ENCODE measurements at regions not wholly inside any gene's neighbourhood (a gene's known extent, or its start where the extent isn't known, plus 50 kb on each side); places are given as distances from the start of the nearest gene placed in this dataset.

- no peak for TF ChIP-seq BRCA1 (IDR thresholded peaks at IDR 0.05; ENCODE audit: low read depth, low read length)
- TF ChIP-seq KDM1A (IDR thresholded peaks at IDR 0.05; ENCODE audit: borderline replicate concordance, low read length) = no peak
- no peak for TF ChIP-seq RBBP5 (IDR thresholded peaks at IDR 0.05; ENCODE audit: borderline replicate concordance, low read depth, low read length)
- TF ChIP-seq CHD2 (IDR thresholded peaks at IDR 0.05; ENCODE audit: low read length) = no peak
- no peak for TF ChIP-seq MAFK (IDR thresholded peaks at IDR 0.05; ENCODE audit: low read depth, low read length)
- TF ChIP-seq TAF1 (IDR thresholded peaks at IDR 0.05; ENCODE audit: low read depth, low read length) = no peak
- no peak for TF ChIP-seq SIRT6 (IDR thresholded peaks at IDR 0.05; ENCODE audit: low read length)
Observed at GRCh38 chr3:95036526-95037021, 973.7 kb downstream of the NSUN3 start (continued).

All from H1 (cell line).